Occipital lobe (tissue), 1 donor: ENCODE measurements at regions not wholly inside any gene's neighbourhood (a gene's known extent, or its start where the extent isn't known, plus 50 kb on each side); places are given as distances from the start of the nearest gene placed in this dataset.
A peak's percentile ranks its signal among the peaks of the same experiment; 100 is the strongest.

Experiments
- DNase-seq: peaks from one replicate; lab custom pipeline; 2025; lab: John Stamatoyannopoulos, UW

DNA sequence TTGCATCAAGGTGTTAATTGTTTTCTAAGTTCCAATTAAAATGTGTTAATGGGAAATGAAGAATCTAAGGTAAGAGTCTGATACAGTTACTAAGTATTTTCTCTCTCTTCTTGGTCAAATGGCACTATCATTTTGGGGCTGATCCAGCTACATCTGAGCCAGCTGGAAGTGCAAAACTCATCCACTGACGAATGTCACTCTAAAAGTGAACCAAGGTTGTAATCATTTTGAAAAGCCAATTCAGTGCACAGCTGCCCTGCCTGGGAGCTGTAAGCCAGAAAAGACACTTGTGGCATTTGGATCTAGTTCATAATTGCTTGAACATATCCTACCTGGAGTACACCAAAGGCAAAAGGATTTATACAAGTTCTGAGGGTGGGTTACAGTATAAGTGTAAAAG lies 1011.3 kb downstream of the AACS start:
- no peak for DNase-seq

DNA sequence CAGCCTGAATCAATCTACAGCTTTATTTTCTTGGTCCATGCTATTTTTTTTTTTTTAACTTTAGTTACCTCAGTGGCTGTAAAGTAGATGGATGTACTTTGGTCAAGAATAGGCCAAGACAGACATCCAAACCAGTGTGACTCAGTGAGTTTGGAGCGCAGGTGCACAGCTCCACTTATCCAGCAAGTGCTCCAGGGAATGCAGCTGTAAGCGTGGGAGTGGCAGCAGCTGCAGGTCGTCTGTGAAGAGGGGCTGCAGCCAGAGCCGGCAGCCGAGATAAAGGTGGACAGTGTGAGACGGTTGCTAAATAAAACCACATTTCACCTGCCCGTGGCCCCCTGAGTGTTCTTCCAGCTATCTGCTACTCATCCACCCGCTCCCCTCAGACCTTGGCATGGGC lies 1018.7 kb downstream of the AACS start:
- DNase-seq = no peak

DNA sequence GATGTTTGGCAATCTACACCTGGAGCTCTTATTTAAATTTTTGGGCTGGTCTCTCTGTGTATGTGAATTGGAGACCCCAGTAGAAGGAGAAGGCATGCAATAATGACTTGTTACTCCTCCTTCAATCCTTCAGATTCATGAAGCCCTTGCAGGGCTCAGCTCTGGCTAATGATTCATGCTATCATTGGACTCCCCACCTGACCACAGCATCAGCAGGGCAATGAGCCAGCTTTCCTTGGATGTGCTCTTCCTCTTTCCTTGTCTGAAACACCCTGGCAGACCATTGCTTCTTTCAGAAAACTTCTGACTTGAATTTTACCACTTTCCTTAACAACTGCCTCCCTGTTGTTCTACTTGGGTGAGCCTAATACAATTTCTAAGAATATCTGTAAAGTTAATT lies 1019.2 kb downstream of the AACS start:
- no peak for DNase-seq

DNA sequence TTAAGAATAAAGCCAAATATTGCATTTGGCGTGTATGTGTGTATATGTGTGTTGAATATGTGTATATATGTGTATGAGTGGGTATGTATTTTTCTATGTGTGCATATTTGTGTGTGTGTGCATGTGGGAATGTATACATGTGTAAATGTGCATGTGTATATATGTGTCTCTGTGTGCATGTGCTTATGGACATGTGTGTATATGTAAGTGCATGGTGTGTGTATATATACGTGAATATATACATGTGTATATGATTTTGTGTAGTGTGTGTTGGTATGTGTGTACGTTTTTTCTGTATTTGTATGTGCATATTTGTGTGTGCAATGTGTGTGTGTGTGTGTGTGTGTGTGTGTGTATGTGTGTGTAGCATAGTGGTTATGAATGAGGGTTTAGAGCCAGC lies 1021.0 kb downstream of the AACS start:
- DNase-seq = no peak

DNA sequence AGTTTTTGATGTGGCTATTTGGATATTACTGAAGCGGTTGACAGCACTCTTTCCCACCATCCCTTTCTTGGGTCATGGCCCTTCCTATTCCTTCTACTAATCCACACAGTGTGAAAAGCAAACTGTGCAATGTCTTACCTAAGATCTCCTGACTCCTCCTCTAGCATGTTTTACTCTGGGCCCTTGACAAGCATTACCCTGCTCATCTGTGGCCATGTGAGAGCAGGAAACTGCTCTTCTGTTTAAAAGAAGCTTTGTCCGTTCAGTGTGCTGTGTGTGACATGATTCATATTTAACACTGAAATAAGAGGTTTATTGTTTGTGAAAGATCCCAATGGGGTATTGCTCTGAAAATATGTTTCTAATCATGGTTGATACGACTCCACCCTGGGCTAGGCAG lies 1022.5 kb downstream of the AACS start:
- no peak for DNase-seq

DNA sequence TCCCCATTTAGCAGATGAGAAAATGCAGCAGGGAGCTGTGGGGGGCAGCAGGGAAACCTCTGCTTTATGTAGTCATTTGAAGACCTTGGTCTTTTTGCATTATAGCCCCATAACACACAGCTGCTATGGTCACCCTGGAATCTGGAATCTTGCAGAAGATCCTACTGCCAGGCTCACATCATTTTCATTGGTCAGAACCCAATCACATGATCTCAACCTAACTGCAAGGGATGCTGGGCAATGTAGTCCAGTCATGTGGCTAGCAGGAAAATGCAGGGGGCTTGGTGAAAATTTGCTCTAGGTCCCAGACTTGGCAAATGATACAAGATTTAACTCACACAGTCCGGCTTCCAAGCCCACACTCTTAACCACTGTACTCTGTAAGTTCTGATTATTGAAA lies 1028.7 kb downstream of the AACS start:
- no peak for DNase-seq

DNA sequence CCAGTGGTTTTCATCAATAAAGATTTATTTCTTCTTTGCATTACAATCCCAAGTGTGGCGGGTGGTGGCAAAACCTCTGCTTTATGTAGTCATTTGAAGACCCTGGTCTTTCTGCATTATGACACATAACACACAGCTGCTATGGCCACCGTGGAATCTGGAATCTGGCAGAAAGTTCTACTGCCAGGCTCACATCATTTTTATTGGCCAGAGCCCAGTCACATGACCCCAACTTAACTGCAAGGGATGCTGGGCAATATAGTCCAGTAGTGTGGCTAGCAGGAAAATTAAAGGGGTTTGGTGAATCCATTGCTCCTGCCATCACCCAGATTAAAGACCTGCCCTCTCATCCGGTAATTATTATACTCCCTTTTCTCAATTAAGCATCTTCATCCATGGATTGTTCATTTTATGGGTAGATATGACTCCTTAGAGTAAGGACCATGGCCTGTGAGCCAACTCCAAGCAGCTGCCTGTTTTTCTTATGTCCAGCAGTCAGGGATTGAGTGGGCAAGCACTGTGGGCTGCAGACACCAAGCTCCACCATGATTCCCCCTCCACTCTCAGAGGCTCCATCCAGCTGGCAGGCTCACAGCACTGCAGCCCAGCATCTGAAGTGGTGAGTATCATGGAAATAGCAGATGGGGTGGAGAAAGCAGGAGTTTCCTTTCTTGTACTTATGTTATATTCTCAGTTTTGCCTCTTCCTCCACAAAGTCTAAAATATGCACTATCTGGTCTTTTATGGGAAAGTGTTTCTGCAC lies 1030.7 kb downstream of the AACS start:
- peak; percentile 12 for DNase-seq

DNA sequence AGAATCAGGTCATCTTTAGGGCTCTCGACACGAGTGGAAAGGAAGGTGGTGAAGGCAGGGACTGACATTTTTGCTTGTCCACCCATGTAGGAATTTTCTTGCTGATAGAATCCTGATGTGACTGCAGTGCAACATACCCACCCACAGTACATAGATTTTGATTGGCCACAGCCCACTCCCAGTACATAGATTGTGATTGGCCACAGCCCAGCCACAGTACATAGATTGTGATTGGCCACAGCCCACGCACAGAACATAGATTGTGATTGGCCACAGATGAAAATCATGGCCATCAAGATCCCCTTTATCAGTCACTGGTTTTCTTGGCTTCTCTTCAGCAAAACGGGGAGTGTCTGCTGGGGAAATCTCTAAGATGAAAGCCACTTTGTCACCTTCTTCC lies 1041.5 kb downstream of the AACS start:
- DNase-seq = no peak

DNA sequence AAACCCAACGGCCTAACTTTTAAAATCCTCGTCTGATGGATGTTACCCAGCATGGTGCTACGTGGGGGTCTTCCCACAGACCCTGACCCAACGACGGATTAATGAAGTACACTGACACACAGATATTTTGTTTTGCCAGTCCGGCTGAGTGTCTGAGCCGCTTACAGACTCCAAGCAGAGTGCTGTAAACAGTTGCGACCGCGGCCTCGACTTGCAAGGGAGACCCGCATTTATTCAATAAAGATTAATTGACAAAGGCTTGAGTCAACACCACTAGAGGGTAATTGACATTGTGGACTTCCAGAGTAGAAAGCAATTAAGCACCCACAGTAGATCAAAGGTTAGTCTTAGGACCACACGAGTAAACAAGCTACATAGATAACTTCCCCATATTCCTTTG lies 1042.4 kb downstream of the AACS start:
- no peak for DNase-seq

DNA sequence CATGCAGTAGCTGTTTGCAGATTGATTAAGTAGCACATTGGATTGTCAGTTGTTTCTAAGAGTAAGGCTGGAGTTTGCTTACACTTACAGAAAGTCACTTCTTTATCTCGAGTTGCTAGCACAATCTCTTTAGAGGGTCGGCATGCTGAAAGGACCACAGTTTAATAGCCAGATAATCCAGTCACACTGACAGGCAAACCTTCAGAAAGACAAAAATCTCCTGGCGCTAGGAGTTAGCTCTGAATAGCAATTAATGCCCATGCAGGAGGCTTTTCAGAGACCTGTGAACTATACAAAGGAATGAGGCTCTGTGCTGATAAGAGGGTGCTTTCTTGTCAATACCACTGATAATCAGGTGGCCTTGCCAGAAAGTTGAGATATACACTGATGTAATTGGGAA lies 1043.0 kb downstream of the AACS start:
- DNase-seq = no peak

DNA sequence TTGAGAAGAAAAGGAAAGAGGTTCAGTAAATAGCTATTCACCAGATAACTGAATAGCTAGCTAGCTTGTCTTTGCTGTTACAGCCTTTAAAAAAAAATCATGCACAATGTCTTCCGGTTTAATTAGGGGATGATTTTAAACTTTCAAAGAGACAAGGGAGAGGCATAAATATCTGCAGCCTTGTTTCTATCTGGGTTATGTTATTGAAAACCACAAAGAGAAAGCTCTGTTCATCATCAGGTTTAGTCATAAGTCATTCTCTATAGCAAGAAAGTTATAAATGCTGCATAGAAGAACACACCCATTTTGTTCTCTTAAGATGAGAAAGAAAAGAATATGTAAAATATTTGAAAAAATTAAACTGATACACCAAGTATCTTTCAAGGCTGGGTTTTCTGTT lies 1046.9 kb downstream of the AACS start:
- DNase-seq = no peak

DNA sequence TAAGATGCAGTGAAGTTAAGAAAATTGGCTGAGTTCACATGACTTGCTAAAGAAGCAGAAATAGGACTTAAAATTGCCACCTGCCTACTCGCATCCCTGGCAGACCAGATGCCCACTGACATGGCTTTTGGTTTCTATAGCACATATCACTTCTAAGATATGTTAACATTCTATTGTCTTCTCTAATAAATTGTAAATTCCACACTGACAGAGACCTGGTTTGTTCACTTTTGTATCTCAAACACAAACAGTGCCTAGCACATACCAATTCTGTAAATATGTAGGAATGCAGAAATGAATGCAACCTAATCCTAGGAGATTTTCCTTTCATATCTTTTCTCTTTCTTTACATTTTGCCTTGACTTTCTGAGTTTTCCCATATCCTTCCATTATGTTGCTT lies 1047.6 kb downstream of the AACS start:
- DNase-seq = no peak

DNA sequence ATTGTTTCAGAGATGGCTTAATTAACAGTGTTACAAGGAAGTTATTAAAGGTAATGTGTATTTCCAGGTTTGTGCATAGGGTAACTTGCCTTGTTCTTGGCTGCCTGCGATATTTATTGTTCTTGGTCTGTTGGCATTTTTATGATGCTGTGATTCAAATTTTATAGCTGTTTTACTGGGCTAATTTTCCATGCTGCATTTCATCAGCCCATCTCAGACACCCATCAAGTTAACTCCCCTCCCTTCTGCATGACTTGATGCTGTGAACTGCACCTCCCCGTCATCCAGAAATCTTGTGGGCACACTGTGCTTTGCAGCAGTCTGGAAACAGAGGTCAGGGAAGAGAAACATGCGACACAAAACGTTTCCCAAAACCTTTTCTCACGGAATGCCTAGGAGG lies 1049.2 kb downstream of the AACS start:
- no peak for DNase-seq

DNA sequence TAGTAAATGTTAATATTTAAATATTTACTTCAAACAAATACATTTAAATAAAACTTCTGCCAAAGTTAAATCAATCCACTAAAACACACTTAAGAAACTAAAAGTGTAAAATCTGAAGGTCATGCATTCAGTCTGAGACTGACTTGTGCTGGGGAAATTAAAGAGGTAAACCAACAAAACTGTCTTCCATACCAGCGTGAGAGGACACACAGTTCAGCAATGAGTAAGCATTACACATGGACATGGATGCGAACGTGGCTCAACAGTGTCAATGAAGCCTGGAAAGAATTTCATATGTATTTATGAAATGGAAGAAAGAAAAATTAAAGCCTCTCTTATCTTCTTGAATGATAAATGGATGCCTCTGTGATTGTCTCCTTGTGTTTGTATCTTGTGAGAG lies 1052.3 kb downstream of the AACS start:
- DNase-seq = no peak

DNA sequence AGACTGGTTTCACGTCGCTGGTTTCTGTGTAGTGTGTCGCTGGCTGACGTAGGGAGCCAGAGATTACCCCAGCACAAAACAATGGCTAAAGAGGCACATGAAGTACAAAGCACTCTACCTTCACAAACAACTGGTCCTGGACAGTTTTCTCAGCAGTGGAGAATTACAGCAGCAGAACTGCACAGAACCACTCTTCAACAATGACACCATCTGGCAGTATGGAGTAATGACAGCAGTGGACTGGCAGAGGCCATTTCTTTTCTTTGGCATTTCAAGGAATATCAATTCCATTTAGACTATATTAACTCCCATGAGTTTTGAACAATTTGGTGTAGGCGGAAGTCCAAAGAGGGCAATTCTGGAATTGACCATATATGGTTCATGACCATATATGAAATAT lies 1074.1 kb downstream of the AACS start:
- no peak for DNase-seq

DNA sequence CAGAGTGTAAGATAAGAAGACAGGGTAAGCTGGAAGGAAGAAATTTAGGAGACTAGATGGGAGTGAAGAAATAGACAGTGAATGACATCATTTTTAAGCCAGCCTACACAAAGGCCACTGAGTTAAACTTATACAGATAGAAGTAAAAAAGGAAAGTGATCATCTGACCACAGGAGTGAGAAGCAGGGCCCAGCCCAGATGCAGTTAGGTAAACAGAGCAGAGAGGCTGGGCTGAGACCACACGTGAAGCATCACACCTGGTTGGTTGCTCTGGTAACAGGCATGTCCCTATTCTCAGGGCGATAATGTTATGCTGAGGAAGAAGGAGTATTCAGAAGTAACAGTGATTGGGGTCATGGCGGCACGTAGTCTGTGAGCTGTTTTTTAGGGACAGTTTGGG lies 1079.4 kb downstream of the AACS start:
- DNase-seq = no peak

DNA sequence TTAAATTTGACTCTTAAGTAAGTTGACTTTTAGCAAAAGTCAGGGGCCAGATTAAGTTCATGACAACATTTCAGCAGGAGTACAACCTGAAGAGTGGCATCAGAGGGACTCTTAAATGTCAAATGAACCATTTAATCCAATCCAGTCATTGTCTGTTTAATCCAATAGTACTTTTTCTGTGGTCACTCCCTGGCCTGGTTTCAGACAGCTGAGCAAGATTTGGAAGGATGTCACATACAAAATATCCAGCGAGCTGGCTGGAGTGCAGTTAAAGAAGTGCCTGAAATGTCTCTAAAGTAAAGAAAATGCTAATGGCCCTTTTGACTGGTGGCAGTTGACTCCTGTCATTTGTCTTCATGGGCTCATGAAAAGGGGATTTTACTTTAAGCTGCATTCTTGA lies 1082.1 kb downstream of the AACS start:
- DNase-seq = no peak

DNA sequence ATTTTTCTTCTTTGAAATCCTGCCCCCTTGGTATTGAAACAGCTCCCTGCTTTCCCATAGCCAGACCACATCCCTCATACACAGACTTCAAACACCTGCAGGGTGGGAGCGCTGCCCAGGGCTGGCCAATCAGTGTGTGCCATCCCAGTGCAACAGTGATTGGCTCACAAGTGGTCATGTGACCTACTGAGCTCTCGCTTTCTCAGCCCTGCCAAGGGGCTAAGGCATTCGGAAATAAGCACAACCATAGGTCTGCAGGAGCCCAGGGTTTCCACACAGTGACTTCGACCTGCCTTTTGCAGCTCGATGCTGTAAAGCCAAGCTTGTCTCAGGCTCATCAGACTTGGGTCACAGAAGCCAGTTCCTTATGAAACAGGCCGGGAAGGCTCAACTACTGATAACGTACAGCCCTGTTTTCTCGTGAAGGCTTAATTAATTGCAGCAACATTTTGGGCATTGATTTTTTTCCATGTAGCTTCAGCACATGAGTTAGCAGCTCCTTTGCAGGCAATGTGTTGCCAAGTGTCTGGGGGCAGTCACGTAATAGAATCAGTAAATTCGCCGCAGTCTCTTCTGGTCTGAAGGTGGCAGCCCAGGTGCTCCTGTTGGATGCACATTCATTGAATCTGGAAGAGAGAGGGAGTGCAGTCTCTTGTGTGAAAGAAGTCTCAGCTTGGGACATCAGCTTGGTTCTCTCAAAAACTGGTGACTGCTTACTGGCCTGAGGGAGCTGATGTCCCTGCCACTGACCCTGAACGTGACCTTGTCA lies 1091.8 kb downstream of the AACS start:
- peak; percentile 32 for DNase-seq

DNA sequence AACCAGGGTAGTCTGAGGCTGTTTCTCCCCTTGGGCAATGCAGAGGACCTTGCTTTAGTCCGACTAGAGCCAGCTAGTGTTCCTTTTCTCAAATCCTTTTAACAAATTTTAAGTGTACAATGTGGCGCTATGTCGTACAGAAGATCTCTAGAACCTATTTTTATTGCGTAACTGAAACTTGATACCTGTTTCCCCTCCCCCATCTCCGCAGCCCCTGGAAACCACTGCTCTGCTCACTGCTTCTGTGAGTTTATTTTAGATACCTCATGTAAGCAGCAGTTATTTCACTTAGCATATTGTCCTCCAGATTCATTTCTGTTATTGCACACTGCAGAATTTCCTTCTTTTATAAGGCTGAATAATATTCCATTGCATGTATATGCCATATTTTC lies 1092.3 kb downstream of the AACS start:
- DNase-seq = no peak

DNA sequence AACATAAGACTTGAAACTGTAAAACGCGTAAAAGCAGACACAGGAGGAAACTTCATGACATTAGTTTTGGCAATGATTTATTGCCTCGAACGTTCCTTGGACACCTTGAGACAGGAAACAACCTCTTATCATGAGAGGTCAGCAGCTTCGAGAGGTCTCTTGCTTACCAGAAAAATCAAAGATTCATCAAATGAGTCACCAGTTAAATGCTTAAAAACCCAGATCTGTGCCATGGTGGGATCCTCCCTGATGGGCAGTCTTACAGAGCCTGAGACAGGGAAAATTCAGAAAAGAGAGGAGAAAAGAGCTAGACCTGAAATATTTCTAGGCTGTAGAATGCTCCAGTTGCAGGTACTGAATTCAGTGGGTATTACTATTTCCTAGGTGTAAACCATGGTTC lies 1093.9 kb downstream of the AACS start:
- DNase-seq = no peak

DNA sequence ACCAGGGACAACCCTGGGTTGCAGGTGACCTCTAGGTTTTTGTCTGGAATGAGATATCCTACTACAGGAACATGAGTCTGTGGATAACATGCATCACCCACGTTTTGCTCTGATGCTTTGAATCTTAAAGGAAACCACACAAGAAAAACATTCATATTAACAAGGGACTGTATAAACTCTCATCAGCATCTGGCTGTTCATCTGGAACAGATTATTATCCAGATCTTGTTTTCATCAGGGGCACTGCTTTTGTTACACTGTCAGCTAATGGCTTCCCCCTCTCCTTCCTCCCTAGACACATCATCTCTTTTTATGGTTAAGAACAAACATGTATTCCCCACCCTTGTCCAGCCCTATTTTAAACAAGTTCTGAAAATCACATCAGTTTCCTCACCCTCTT lies 1095.7 kb downstream of the AACS start:
- DNase-seq = no peak

DNA sequence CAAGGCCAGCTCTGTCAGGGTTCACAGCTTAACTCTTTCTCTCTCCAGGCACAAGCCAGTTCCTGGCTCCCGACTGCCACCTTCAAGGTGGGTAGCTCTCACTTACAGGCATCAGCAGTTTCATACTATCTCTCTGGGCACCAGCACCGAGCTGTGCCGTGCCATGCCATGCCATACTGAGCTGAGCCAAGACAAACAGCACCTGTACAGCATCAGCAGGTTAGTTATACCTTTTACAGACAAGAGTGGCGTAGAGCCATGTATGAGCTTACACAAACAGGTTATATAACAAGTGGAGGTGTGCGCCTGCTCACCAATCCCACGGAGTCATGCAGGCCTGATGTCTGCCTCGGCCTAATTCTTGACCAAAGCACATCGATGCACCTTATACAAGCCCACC lies 1098.7 kb downstream of the AACS start:
- DNase-seq = no peak

DNA sequence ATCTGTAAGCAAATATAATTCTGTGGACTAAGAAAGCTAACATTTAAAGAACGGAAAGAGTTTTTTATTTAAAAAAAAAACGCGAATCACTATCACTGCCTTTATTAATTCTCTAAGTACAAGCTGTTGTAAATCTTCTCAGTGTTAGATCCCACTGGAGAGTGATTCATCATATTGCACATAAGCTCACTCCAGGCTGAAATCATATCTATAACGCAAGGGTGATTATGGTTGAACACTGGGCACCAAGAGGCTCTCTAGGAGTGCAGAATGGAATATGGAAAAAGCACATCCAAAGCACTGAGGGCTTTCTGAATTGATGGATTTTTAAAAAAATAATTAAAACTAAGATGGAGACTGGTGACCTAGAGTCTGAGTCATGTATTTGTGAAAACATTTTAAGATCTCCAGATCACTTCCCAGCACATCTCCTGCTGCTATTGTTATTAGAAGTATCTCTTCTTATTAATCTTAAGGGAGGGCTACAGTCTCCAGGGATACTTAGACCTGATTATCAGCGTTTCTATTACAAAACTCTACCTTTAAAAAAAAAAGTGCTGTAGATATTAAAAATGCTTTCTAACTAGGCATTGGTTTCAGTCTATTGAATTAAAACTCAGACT lies 1106.8 kb downstream of the AACS start:
- no peak for DNase-seq
